ENCODE measurements at regions not wholly inside any gene's neighbourhood (a gene's known extent, or its start where the extent isn't known, plus 50 kb on each side); places are given as distances from the start of the nearest gene placed in this dataset.

- Histone ChIP-seq H3K9me1 (replicated peaks; ENCODE audit: control insufficient read depth, extremely low read depth, insufficient read depth, low read length) (no peaks in the 10 kb centered on the region), H3K9me3 (replicated peaks; ENCODE audit: control insufficient read depth, insufficient read depth, low read length) (no peaks in the 10 kb centered on the region), H3K4me2 (ENCODE audit: insufficient read depth, low read length) (no peak overlapping the region), H2AFZ (ENCODE audit: low read depth, low read length) (no peak overlapping the region), H3K27ac (ENCODE audit: insufficient read depth, low read depth, low read length) (no peak overlapping the region), H3K4me3 (replicated peaks in 1 of 3; ENCODE audit: insufficient read depth in 1 of 3, low read depth in 1 of 3, low read length in 3 of 3) (no peak overlapping the region), H4K20me1 (replicated peaks; ENCODE audit: control insufficient read depth, extremely low read depth, insufficient read depth, low read length) (no peaks in the 10 kb centered on the region), H3K27me3 (ENCODE audit: control insufficient read depth in 2 of 2, insufficient read depth in 2 of 2, low read length in 2 of 2) (no peaks in the 10 kb centered on the region), H3K79me2 (ENCODE audit: control insufficient read depth, insufficient read depth, low read length) (no peaks in the 10 kb centered on the region), H3K9ac (replicated peaks; ENCODE audit: extremely low read depth, insufficient read depth, low read length) (no peak overlapping the region), H3K4me1 (ENCODE audit: control insufficient read depth, extremely low read depth, insufficient read depth, low read length) (no peaks in the 10 kb centered on the region), H3K36me3 (ENCODE audit: control insufficient read depth in 2 of 2, extremely low read depth in 1 of 2, insufficient read depth in 2 of 2, low read length in 2 of 2) (no peaks in the 10 kb centered on the region)
- POLR2A ChIA-PET: no interaction called here
- TF ChIP-seq FOS (IDR thresholded peaks at IDR 0.05; ENCODE audit: borderline replicate concordance, insufficient read depth, low read length) (no peak), MYC (IDR thresholded peaks at IDR 0.05; ENCODE audit: low read depth, low read length) (no peak), GATA2 (IDR thresholded peaks at IDR 0.05; ENCODE audit: insufficient read depth, insufficient read length, low read depth, low read length) (no peak), CTCF (IDR thresholded peaks at IDR 0.05; ENCODE audit: extremely low read depth in 1 of 2, insufficient read depth in 1 of 2, low read depth in 1 of 2, low read length in 2 of 2) (no peak), POLR2AphosphoS5 (IDR thresholded peaks at IDR 0.05; ENCODE audit: insufficient read depth, low read depth, low read length) (no peak), JUN (IDR thresholded peaks at IDR 0.05; ENCODE audit: borderline replicate concordance, insufficient read depth, insufficient read length, low read depth) (no peak), MAX (IDR thresholded peaks at IDR 0.05; ENCODE audit: insufficient read depth, insufficient read length) (no peak), POLR2A (IDR thresholded peaks at IDR 0.05; ENCODE audit: low read depth, low read length) (no peak), EZH2 (IDR thresholded peaks at IDR 0.05; ENCODE audit: borderline replicate concordance, low read depth, low read length, severe bottlenecking) (no peak)
- intact Hi-C loops (cut with micrococcal nuclease): no loop called here
- CTCF ChIA-PET: interaction anchor here (1.0 kb wide), 1 partner anchor 18 kb away, joined by 3 read pairs; no protein-coding TSS in a partner anchor
- dilution Hi-C loops (cut with MboI; ENCODE audit: extremely low pct_ligation_motif_present, low sequenced_read_pairs): no loop called here
- BruUV-seq (replicated peaks): no TSS peak
- DNase-seq (ENCODE audit: low read depth, low spot score) (no peak), FAIRE-seq (no peak)
These were observed 94.6 kb downstream of the GPR63 start for GRCh38 chr6:96742702-96743101.

All from endothelial cell of umbilical vein (primary cell).